ENCODE measurements at regions not wholly inside any gene's neighbourhood (a gene's known extent, or its start where the extent isn't known, plus 50 kb on each side); places are given as distances from the start of the nearest gene placed in this dataset.

GRCh38 chr2:150142561-150142960, 344.9 kb downstream of the RND3 start:
- no peak for TF ChIP-seq CTCF (IDR thresholded peaks at IDR 0.05; ENCODE audit: unreplicated experiment)
- Mint-ChIP-seq H3K4me1 (ENCODE audit: unreplicated experiment) (no peaks in the 10 kb centered on the region), H3K9me3 (ENCODE audit: unreplicated experiment) (peaks cover 5% of the 10 kb centered on the region), H3K36me3 (ENCODE audit: low read depth, unreplicated experiment) (no peaks in the 10 kb centered on the region), H3K27ac (ENCODE audit: unreplicated experiment) (no peak overlapping the region), H3K27me3 (ENCODE audit: unreplicated experiment) (no peaks in the 10 kb centered on the region), H3K4me3 (ENCODE audit: unreplicated experiment) (no peak overlapping the region)
- no peak for DNase-seq (ENCODE audit: low spot score)

GRCh38 chr2:150141226-150142001, 346.1 kb downstream of the RND3 start:
- Mint-ChIP-seq H3K4me1 (ENCODE audit: unreplicated experiment) (no peaks in the 10 kb centered on the region), H3K4me3 (ENCODE audit: unreplicated experiment) (no peak overlapping the region), H3K36me3 (ENCODE audit: low read depth, unreplicated experiment) (no peaks in the 10 kb centered on the region), H3K27me3 (ENCODE audit: unreplicated experiment) (peaks cover 3% of the 10 kb centered on the region), H3K9me3 (ENCODE audit: unreplicated experiment) (peaks cover 2% of the 10 kb centered on the region), H3K27ac (ENCODE audit: unreplicated experiment) (no peak overlapping the region)
- no peak for TF ChIP-seq CTCF (IDR thresholded peaks at IDR 0.05; ENCODE audit: unreplicated experiment)
- no peak for DNase-seq (ENCODE audit: low spot score)

GRCh38 chr2:150140777-150141176, 346.7 kb downstream of the RND3 start:
- Mint-ChIP-seq H3K27ac (ENCODE audit: unreplicated experiment) (no peak overlapping the region), H3K27me3 (ENCODE audit: unreplicated experiment) (peaks cover 3% of the 10 kb centered on the region), H3K4me1 (ENCODE audit: unreplicated experiment) (no peaks in the 10 kb centered on the region), H3K4me3 (ENCODE audit: unreplicated experiment) (no peak overlapping the region), H3K36me3 (ENCODE audit: low read depth, unreplicated experiment) (no peaks in the 10 kb centered on the region), H3K9me3 (ENCODE audit: unreplicated experiment) (no peaks in the 10 kb centered on the region)
- no peak for DNase-seq (ENCODE audit: low spot score)
- no peak for TF ChIP-seq CTCF (IDR thresholded peaks at IDR 0.05; ENCODE audit: unreplicated experiment)

GRCh38 chr2:150138587-150138986, 348.9 kb downstream of the RND3 start:
- no peak overlapping the region for H3K4me3 Mint-ChIP-seq (ENCODE audit: unreplicated experiment)
- H3K36me3 Mint-ChIP-seq (ENCODE audit: low read depth, unreplicated experiment) = no peaks in the 10 kb centered on the region
- H3K27ac Mint-ChIP-seq (ENCODE audit: unreplicated experiment) = no peak overlapping the region
- H3K27me3 Mint-ChIP-seq (ENCODE audit: unreplicated experiment) = peaks cover 3% of the 10 kb centered on the region
- no peak for DNase-seq (ENCODE audit: low spot score)
- H3K9me3 Mint-ChIP-seq (ENCODE audit: unreplicated experiment) = no peaks in the 10 kb centered on the region
- no peaks in the 10 kb centered on the region for H3K4me1 Mint-ChIP-seq (ENCODE audit: unreplicated experiment)
- no peak for TF ChIP-seq CTCF (IDR thresholded peaks at IDR 0.05; ENCODE audit: unreplicated experiment)

- Mint-ChIP-seq H3K27me3 (ENCODE audit: unreplicated experiment) (peaks cover 3% of the 10 kb centered on the region), H3K4me3 (ENCODE audit: unreplicated experiment) (no peak overlapping the region), H3K9me3 (ENCODE audit: unreplicated experiment) (no peaks in the 10 kb centered on the region), H3K36me3 (ENCODE audit: low read depth, unreplicated experiment) (no peaks in the 10 kb centered on the region), H3K4me1 (ENCODE audit: unreplicated experiment) (no peaks in the 10 kb centered on the region), H3K27ac (ENCODE audit: unreplicated experiment) (no peak overlapping the region)
- no peak for DNase-seq (ENCODE audit: low spot score)
- TF ChIP-seq CTCF (IDR thresholded peaks at IDR 0.05; ENCODE audit: unreplicated experiment) = no peak
Measured at GRCh38 chr2:150137338-150138069, 350.0 kb downstream of the RND3 start.
